IMR-90 (cell line): ENCODE measurements at regions not wholly inside any gene's neighbourhood (a gene's known extent, or its start where the extent isn't known, plus 50 kb on each side); places are given as distances from the start of the nearest gene placed in this dataset.

Experiments used
- ATAC-seq: fragments of 200-7000 bp; cut with Tn5 transposase; 2 replicates; pipeline ENCODE4 v1.9.1; 2020; ENCODE audit warnings: low read depth, mild to moderate bottlenecking, moderate library complexity
- BruUV-seq: library from RNA; stranded (reverse); fragments of 400-500 nt; replicated peaks from 2 replicates; lab custom pipeline; 2021; lab: Mats Ljungman, UMichigan
- CTCF ChIA-PET: fragments of 300-600 bp; formaldehyde crosslinking; extraction: SDS; loops from one replicate; lab custom pipeline; 2021; ENCODE audit warnings: antibody characterized with exemption; lab: Yijun Ruan, JAX
- POLR2A ChIA-PET: fragments of 300-600 bp; sonication (Branson Sonifier 250); formaldehyde crosslinking; loops from one replicate; lab custom pipeline; 2022; ENCODE audit warnings: antibody characterized with exemption; ENCODE audit not compliant: unreplicated experiment; lab: Charles Lee
- DNase-seq: peaks from one replicate; pipeline ENCODE4 v3.0.0; 2013
- H2AFZ ChIP-seq: replicated peaks from 2 replicates; pipeline ENCODE3; 2013; ENCODE audit warnings: low read length, mild to moderate bottlenecking; ENCODE audit not compliant: poor library complexity
- H2AK5ac ChIP-seq: 2 replicates; pipeline ENCODE4 v1.6.1; 2013; ENCODE audit warnings: low read depth, low read length, inconsistent platforms
- H2AK9ac ChIP-seq: replicated peaks from 2 replicates; pipeline ENCODE3; 2013; ENCODE audit warnings: mild to moderate bottlenecking, low read depth, low read length, moderate library complexity; ENCODE audit not compliant: poor library complexity
- H2BK120ac ChIP-seq: 2 replicates; pipeline ENCODE4 v1.6.1; 2013; ENCODE audit warnings: low read depth, low read length, inconsistent platforms
- H2BK15ac ChIP-seq: 3 replicates; pipeline ENCODE4 v1.6.1; 2013; ENCODE audit warnings: low read depth, low read length, inconsistent platforms
- H2BK20ac ChIP-seq: 2 replicates; pipeline ENCODE4 v1.6.1; 2013; ENCODE audit warnings: low read depth, mild to moderate bottlenecking, inconsistent platforms, low read length, moderate library complexity
- H2BK5ac ChIP-seq: 2 replicates; pipeline ENCODE4 v1.6.1; 2013; ENCODE audit warnings: mild to moderate bottlenecking, low read depth, low read length, inconsistent platforms; ENCODE audit not compliant: poor library complexity, severe bottlenecking
- H3K14ac ChIP-seq: replicated peaks from 2 replicates; pipeline ENCODE4 v1.6.1; 2013; ENCODE audit warnings: low read depth, low read length, inconsistent platforms
- H3K18ac ChIP-seq: 2 replicates; pipeline ENCODE4 v1.6.1; 2013; ENCODE audit warnings: low read depth, low read length, control low read depth
- H3K23ac ChIP-seq: 2 replicates; pipeline ENCODE4 v1.6.1; 2013; ENCODE audit warnings: low read depth, low read length, inconsistent platforms
- H3K27ac ChIP-seq: 2 replicates; pipeline ENCODE4 v1.5.1; 2013; ENCODE audit warnings: mild to moderate bottlenecking, control low read depth, low read length; ENCODE audit not compliant: insufficient read depth
- H3K27me3 ChIP-seq: 2 replicates; pipeline ENCODE4 v1.6.1; 2013; ENCODE audit warnings: low read length; ENCODE audit not compliant: control insufficient read depth, insufficient read depth
- H3K36me3 ChIP-seq: 2 replicates; pipeline ENCODE4 v1.6.1; 2013; ENCODE audit warnings: low read length, mixed read lengths; ENCODE audit not compliant: control insufficient read depth, insufficient read depth
- H3K4ac ChIP-seq: 2 replicates; pipeline ENCODE4 v1.6.1; 2013; ENCODE audit warnings: low read depth, low read length, inconsistent platforms
- H3K4me1 ChIP-seq: 2 replicates; pipeline ENCODE4 v1.6.1; 2013; ENCODE audit warnings: low read length, mixed read lengths; ENCODE audit not compliant: control insufficient read depth, insufficient read depth
- H3K4me2 ChIP-seq: 2 replicates; pipeline ENCODE4 v1.6.1; 2013; ENCODE audit warnings: low read depth, mild to moderate bottlenecking, control low read depth, low read length, moderate library complexity
- H3K4me3 ChIP-seq: 2 replicates; pipeline ENCODE4 v1.5.1; 2013; ENCODE audit warnings: low read depth, mild to moderate bottlenecking, control low read depth, low read length, moderate library complexity; ENCODE audit not compliant: insufficient read depth
- H3K56ac ChIP-seq: 2 replicates; pipeline ENCODE4 v1.6.1; 2013; ENCODE audit warnings: low read length, inconsistent platforms; ENCODE audit not compliant: insufficient read depth; ENCODE audit errors: extremely low read depth
- H3K79me1 ChIP-seq, 2 experiments: 2 replicates each; pipeline ENCODE4 v1.6.1; 2013; ENCODE audit warnings: low read length in 2 of 2, inconsistent platforms in 1 of 2, low read depth in 1 of 2
- H3K9ac ChIP-seq: 2 replicates; pipeline ENCODE4 v1.6.1; 2013; ENCODE audit warnings: low read depth, low read length, control low read depth
- H3K9me1 ChIP-seq: 2 replicates; pipeline ENCODE4 v1.6.1; 2013; ENCODE audit warnings: low read length, inconsistent platforms; ENCODE audit not compliant: insufficient read depth
- H3K9me3 ChIP-seq: 2 replicates; pipeline ENCODE4 v1.6.1; 2013; ENCODE audit warnings: low read length; ENCODE audit not compliant: control insufficient read depth, insufficient read depth
- H4K20me1 ChIP-seq: 2 replicates; pipeline ENCODE4 v1.6.1; 2013; ENCODE audit warnings: low read length, inconsistent platforms; ENCODE audit not compliant: insufficient read depth
- H4K5ac ChIP-seq: 2 replicates; pipeline ENCODE4 v1.6.1; 2013; ENCODE audit warnings: mild to moderate bottlenecking, low read depth, low read length, control low read depth
- H4K8ac ChIP-seq, 2 experiments: 2 replicates each; pipeline ENCODE4 v1.6.1; 2013; ENCODE audit warnings: low read depth in 2 of 2, low read length in 2 of 2, control low read depth in 1 of 2, inconsistent platforms in 1 of 2
- H4K91ac ChIP-seq: 2 replicates; pipeline ENCODE4 v1.6.1; 2013; ENCODE audit warnings: low read depth, low read length, inconsistent platforms; ENCODE audit not compliant: insufficient read depth
- BHLHE40 ChIP-seq: fragments of 150-350 bp; IDR thresholded peaks from 2 replicates; pipeline ENCODE4 v1.6.1; 2016; ENCODE audit warnings: mild to moderate bottlenecking, low read depth, low read length
- CEBPB ChIP-seq: IDR thresholded peaks from 2 replicates; pipeline ENCODE4 v1.6.1; 2012; ENCODE audit warnings: low read depth, low read length, improper control_type of control experiment
- CHD1 ChIP-seq: IDR thresholded peaks from 2 replicates; pipeline ENCODE4 v1.6.1; 2012; ENCODE audit warnings: low read depth, low read length, improper control_type of control experiment
- CTCF ChIP-seq: conservative IDR thresholded peaks from 2 replicates; pipeline ENCODE4 v1.5.1; 2012; ENCODE audit warnings: mild to moderate bottlenecking, low read depth, low read length, improper control_type of control experiment
- ELK1 ChIP-seq: fragments of 150-350 bp; IDR thresholded peaks from 2 replicates; pipeline ENCODE4 v1.6.1; 2016; ENCODE audit warnings: low read depth, mild to moderate bottlenecking, low read length, moderate library complexity, borderline replicate concordance
- MAFK ChIP-seq: IDR thresholded peaks from 2 replicates; pipeline ENCODE4 v1.6.1; 2012; ENCODE audit warnings: low read depth, low read length, improper control_type of control experiment
- MAZ ChIP-seq: IDR thresholded peaks from 2 replicates; pipeline ENCODE4 v1.6.1; 2012; ENCODE audit warnings: low read depth, mild to moderate bottlenecking, low read length, improper control_type of control experiment, moderate library complexity, borderline replicate concordance
- MXI1 ChIP-seq: IDR thresholded peaks from 2 replicates; pipeline ENCODE4 v1.6.1; 2012; ENCODE audit warnings: low read depth, mild to moderate bottlenecking, low read length, moderate library complexity, borderline replicate concordance
- NFE2L2 ChIP-seq: fragments of 150-350 bp; IDR thresholded peaks from 2 replicates; pipeline ENCODE4 v1.6.1; 2016; ENCODE audit warnings: low read depth, mild to moderate bottlenecking, low read length
- POLR2A ChIP-seq: IDR thresholded peaks from 2 replicates; pipeline ENCODE4 v1.6.1; 2012; ENCODE audit warnings: mild to moderate bottlenecking, low read depth, low read length
- RAD21 ChIP-seq: IDR thresholded peaks from 2 replicates; pipeline ENCODE4 v1.6.1; 2012; ENCODE audit warnings: low read length, improper control_type of control experiment
- RCOR1 ChIP-seq: IDR thresholded peaks from 2 replicates; pipeline ENCODE4 v1.6.1; 2012; ENCODE audit warnings: mild to moderate bottlenecking, low read length, improper control_type of control experiment; ENCODE audit not compliant: insufficient replicate concordance
- RFX5 ChIP-seq: IDR thresholded peaks from 2 replicates; pipeline ENCODE4 v1.8.0; 2012; ENCODE audit warnings: low read depth, mild to moderate bottlenecking, low read length, moderate library complexity
- SMC3 ChIP-seq: fragments of 150-350 bp; IDR thresholded peaks from 2 replicates; pipeline ENCODE4 v1.6.1; 2016; ENCODE audit warnings: low read depth, mild to moderate bottlenecking, antibody characterized with exemption, low read length, moderate library complexity
- USF2 ChIP-seq: fragments of 150-350 bp; IDR thresholded peaks from 2 replicates; pipeline ENCODE4 v1.6.1; 2017; ENCODE audit warnings: mild to moderate bottlenecking, antibody characterized with exemption, low read length, low read depth
- WGBS, 2 experiments: methylation state at CpG; one replicate each; pipeline versions ENCODE4 v1.1.5 to v1.1.7; 2013; ENCODE audit warnings: missing lambda C conversion rate in 2 of 2; ENCODE audit not compliant: insufficient read length in 1 of 2; ENCODE audit errors: extremely low coverage in 2 of 2; 5-methylcytosine and 5-hydroxymethylcytosine counted together
- dilution Hi-C: fragments of 300-500 bp; cut with HindIII; formaldehyde crosslinking; loops from one replicate; pipeline ENCODE4 v1.14.3; 2018; ENCODE audit warnings: low sequenced_read_pairs; ENCODE audit not compliant: unreplicated experiment
- in situ Hi-C: fragments of 300-500 bp; cut with MboI; formaldehyde crosslinking; loops from 3 replicates; pipeline ENCODE4 v1.14.3; 2019; ENCODE audit warnings: low sequenced_read_pairs, inconsistent platforms, mixed read lengths
- intact Hi-C: fragments of 100-400 bp; cut with micrococcal nuclease; formaldehyde crosslinking; loops from 2 replicates; pipeline ENCODE4 v1.10.0; 2022

- Histone ChIP-seq H3K27me3 (no peaks in the 10 kb centered on the region), H3K9ac (no peak overlapping the region), H3K9me3 (no peaks in the 10 kb centered on the region), H3K23ac (no peak overlapping the region), H3K27ac (no peak overlapping the region), H2BK120ac (no peak overlapping the region), H2AFZ (no peak overlapping the region), H3K79me1 (no peaks in the 10 kb centered on the region), H4K8ac (no peak overlapping the region), H4K20me1 (no peaks in the 10 kb centered on the region), H2AK9ac (no peak overlapping the region), H2AK5ac (no peak overlapping the region), H3K14ac (no peak overlapping the region), H3K9me1 (no peaks in the 10 kb centered on the region), H3K4me2 (no peak overlapping the region), H3K18ac (no peak overlapping the region), H3K36me3 (no peaks in the 10 kb centered on the region), H2BK15ac (no peak overlapping the region), H3K56ac (no peak overlapping the region), H2BK5ac (no peak overlapping the region), H2BK20ac (no peak overlapping the region), H3K4me1 (no peaks in the 10 kb centered on the region), H3K4ac (no peak overlapping the region), H4K5ac (no peak overlapping the region), H3K4me3 (no peak overlapping the region), H4K91ac (no peak overlapping the region)
- ATAC-seq (no peak), DNase-seq (no peak)
- WGBS, 2 experiments = no CpG with 5 or more reads among the region's 1 CpG
- TF ChIP-seq RCOR1 (no peak), CTCF (no peak), NFE2L2 (no peak), CHD1 (no peak), SMC3 (no peak), BHLHE40 (no peak), MAZ (no peak), MXI1 (no peak), MAFK (no peak), CEBPB (no peak), ELK1 (no peak), RAD21 (no peak), POLR2A (no peak), USF2 (no peak), RFX5 (no peak)
- dilution Hi-C loops = no loop called here
- in situ Hi-C loops = no loop called here
- BruUV-seq = no TSS peak
- intact Hi-C loops = no loop called here
- ChIA-PET POLR2A (no interaction called here), CTCF (interaction anchor here (0.8 kb wide), 1 partner anchor 12 kb away, joined by 3 read pairs; no protein-coding TSS in a partner anchor)
Measured at GRCh38 chr17:15039366-15039765, 225.8 kb downstream of the PMP22 start.
